BE2C (cell line): ENCODE measurements at regions not wholly inside any gene's neighbourhood (a gene's known extent, or its start where the extent isn't known, plus 50 kb on each side); places are given as distances from the start of the nearest gene placed in this dataset.

ENCODE experiments used
- DNase-seq: peaks from one replicate; pipeline ENCODE4 v3.0.0-alpha.2; 2020
- H3K27me3 ChIP-seq: fragments of 250-450 bp; sonication (Bioruptor Pico); 2 replicates; pipeline ENCODE4 v1.5.1; 2020; ENCODE audit warnings: mild to moderate bottlenecking
- H3K36me3 ChIP-seq: fragments of 250-450 bp; sonication (Bioruptor Pico); 2 replicates; pipeline ENCODE4 v1.5.1; 2020; ENCODE audit warnings: mild to moderate bottlenecking
- H3K4me1 ChIP-seq: fragments of 250-450 bp; sonication (Bioruptor Pico); 2 replicates; pipeline ENCODE4 v1.5.1; 2020
- H3K4me3 ChIP-seq: 2 replicates; pipeline ENCODE4 v1.5.1; 2011; ENCODE audit warnings: low read depth, low read length
- H3K9me3 ChIP-seq: fragments of 250-450 bp; sonication (Bioruptor Pico); 2 replicates; pipeline ENCODE4 v1.5.1; 2020
- TF ChIP-seq, protein P1 (sequence below): IDR thresholded peaks from 2 replicates; pipeline ENCODE4 v1.5.1; 2012; ENCODE audit warnings: mild to moderate bottlenecking, low read depth, low read length

DNA sequence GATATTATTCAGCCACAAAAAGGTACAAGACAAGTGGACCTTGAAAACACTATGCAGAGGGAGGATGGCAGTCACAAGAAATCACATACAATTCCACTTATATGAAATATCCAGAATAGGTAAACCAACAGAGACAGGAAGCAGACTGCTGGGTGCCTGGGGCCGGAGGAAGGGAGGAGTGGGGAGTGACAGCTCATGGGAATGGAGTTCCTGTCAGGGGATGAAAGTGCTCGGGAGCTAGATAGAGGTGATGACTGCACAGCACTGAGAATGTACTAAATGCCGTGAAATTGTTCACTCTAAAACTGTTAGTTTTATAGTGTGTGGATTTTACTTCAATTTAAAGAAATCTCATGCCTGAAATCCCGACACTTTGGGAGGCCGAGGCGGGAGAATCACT, 74.2 kb upstream of the MED9 start:
- TF ChIP-seq, protein P1, sequence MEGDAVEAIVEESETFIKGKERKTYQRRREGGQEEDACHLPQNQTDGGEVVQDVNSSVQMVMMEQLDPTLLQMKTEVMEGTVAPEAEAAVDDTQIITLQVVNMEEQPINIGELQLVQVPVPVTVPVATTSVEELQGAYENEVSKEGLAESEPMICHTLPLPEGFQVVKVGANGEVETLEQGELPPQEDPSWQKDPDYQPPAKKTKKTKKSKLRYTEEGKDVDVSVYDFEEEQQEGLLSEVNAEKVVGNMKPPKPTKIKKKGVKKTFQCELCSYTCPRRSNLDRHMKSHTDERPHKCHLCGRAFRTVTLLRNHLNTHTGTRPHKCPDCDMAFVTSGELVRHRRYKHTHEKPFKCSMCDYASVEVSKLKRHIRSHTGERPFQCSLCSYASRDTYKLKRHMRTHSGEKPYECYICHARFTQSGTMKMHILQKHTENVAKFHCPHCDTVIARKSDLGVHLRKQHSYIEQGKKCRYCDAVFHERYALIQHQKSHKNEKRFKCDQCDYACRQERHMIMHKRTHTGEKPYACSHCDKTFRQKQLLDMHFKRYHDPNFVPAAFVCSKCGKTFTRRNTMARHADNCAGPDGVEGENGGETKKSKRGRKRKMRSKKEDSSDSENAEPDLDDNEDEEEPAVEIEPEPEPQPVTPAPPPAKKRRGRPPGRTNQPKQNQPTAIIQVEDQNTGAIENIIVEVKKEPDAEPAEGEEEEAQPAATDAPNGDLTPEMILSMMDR = no peak
- DNase-seq = no peak
- no peak overlapping the region for H3K4me3 ChIP-seq
- no peaks in the 10 kb centered on the region for H3K9me3 ChIP-seq
- H3K4me1 ChIP-seq = no peaks in the 10 kb centered on the region
- H3K27me3 ChIP-seq = no peaks in the 10 kb centered on the region
- H3K36me3 ChIP-seq = no peaks in the 10 kb centered on the region

DNA sequence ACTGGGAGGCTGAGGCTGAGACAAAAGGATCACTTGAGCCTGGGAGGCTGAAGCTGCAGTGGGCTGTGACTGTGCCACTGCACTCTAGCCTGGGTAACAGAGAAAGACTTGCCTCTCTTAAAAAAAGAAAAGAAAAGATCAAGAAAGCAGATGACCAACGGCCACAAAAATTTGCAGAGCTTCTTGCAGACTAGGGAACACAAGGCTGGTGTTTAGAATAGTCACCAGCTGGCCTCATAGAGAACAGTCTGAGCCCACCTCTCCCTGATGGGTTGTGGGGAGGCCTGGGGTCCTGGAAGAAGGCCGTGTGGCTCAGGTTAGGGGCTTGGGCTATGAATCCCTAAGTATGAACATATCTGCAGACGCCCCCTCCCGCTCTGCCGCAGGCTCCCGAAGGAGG, 73.7 kb upstream of the MED9 start:
- Histone ChIP-seq H3K9me3 (no peaks in the 10 kb centered on the region), H3K4me3 (no peak overlapping the region), H3K4me1 (no peaks in the 10 kb centered on the region), H3K27me3 (no peaks in the 10 kb centered on the region), H3K36me3 (no peaks in the 10 kb centered on the region)
- no peak for DNase-seq
- TF ChIP-seq, protein P1 = no peak

DNA sequence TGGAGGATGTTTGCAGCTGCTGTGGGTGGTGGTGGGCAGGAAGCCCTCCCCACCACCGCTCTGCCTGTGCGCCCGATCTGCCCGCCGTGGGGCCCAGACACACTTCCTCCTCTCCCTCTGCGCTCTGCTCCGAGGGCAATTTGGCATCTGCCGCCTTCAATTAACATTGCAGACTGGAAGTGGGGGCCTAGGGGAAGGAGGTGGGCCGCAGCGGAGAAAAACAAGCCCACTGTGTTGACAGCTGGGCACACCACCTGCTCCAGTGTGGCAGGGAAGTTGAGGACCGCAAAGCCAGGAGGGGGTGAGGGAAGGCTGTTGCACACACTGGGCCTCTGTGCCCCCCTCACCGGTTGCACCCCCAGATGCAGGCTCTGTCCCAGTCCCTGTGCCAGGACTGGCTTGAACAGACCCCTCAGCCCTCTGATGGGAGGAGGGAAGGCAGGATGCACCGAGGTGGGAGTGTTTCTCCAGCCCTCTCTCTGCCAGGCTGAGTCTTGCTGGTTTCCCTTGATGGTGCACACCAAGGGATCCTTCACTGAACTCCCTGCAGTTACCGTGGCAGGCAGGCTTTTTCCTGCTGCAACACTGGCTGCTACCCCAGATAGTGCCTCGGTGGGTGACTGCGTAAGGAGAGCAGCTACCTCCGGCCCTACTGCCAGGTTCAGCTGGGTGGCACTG, 72.8 kb upstream of the MED9 start:
- Histone ChIP-seq H3K4me3 (no peak overlapping the region), H3K4me1 (no peaks in the 10 kb centered on the region)

DNA sequence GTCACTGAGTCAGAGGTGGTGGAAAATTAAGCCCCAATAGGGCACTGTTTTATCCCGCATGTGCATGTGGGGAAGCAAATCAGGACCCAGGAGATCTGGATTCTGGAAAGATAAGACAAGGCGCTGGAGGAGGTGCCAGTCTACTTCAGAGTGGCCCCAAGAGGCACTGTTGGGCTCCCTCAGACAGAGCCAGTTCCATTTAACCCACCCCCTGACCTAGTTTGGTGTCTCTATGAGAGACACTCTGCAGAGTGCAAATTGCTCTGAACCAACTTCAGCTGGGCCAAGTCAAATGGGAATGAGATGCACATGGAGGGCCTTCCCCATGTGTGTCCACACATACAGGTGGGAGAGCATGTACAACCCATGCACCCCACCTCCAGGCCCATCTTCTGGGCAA, 71.1 kb upstream of the MED9 start:
- Histone ChIP-seq H3K27me3 (no peaks in the 10 kb centered on the region), H3K4me3 (no peak overlapping the region), H3K4me1 (no peaks in the 10 kb centered on the region), H3K36me3 (no peaks in the 10 kb centered on the region), H3K9me3 (no peaks in the 10 kb centered on the region)
- TF ChIP-seq, protein P1 = no peak
- no peak for DNase-seq

More for the DNA sequence above, 72.8 kb upstream of the MED9 start:
- H3K27me3 ChIP-seq = no peaks in the 10 kb centered on the region
- TF ChIP-seq, protein P1 = no peak
- H3K9me3 ChIP-seq = no peaks in the 10 kb centered on the region
- DNase-seq = peak; percentile 38
- H3K36me3 ChIP-seq = no peaks in the 10 kb centered on the region

DNA sequence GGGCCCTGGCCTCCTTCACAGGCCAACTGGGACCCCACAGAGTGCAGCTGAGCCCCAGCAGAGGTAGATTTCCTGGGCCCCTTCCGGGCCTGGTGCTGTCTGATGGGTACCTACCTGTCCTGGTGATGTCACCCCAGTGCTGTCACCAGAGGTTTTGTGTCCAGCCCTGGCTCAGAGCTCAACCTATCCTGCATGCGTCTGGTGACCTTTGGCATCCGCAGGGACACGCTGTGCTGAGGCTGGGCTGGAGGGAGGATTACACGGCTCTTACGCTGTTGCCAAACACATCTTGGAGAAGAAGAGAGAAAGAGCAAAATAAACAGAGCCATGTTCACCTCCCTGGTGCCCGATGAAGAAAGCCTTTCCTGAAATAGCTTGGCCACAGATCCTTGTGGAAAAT, 70.6 kb upstream of the MED9 start:
- Histone ChIP-seq H3K36me3 (no peaks in the 10 kb centered on the region), H3K4me3 (no peak overlapping the region), H3K9me3 (no peaks in the 10 kb centered on the region), H3K4me1 (no peaks in the 10 kb centered on the region), H3K27me3 (no peaks in the 10 kb centered on the region)
- TF ChIP-seq, protein P1 = no peak
- DNase-seq = no peak

DNA sequence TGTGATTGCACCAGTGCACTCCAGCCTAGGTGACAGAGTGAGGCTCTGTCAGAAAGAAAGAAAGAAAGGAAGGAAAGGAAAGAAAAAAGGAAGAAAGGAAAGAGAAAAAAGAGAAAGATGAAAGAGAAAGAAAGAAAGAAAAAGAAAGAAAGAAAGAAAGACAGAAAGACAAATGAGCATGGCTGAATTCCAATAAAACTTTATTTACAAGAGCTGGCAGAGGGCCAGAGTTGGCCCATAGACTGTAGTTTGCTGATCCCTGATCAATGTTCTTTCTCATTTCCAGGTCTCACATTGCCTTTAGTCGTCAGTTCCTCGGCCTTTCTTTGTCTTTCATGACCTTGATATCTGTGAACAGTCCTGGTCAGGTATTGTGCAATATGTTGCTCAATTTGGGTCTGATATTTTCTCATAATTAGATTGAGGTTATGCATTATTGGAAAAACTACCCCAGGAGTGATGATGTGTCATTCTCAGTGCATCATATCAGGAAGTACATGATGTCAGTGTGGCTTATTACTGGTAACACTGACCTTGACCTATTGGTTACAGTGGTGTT, 68.5 kb upstream of the MED9 start:
- no peak for DNase-seq
- no peaks in the 10 kb centered on the region for H3K36me3 ChIP-seq
- H3K9me3 ChIP-seq = no peaks in the 10 kb centered on the region
- no peak overlapping the region for H3K4me3 ChIP-seq
- TF ChIP-seq, protein P1 = no peak
- no peaks in the 10 kb centered on the region for H3K27me3 ChIP-seq
- H3K4me1 ChIP-seq = no peaks in the 10 kb centered on the region
